ENCODE measurements at regions not wholly inside any gene's neighbourhood (a gene's known extent, or its start where the extent isn't known, plus 50 kb on each side); places are given as distances from the start of the nearest gene placed in this dataset.
"Not testable (repeated sequence)": the region's sequence is repeated elsewhere in the genome, so short reads cannot be mapped to it uniquely, and the experiment has no call there.

- Mint-ChIP-seq H3K9me3 (ENCODE audit: unreplicated experiment) (no peaks in the 10 kb centered on the region), H3K27ac (ENCODE audit: unreplicated experiment) (no peak overlapping the region), H3K36me3 (ENCODE audit: unreplicated experiment) (no peaks in the 10 kb centered on the region), H3K4me3 (ENCODE audit: unreplicated experiment) (no peak overlapping the region), H3K27me3 (ENCODE audit: unreplicated experiment) (no peaks in the 10 kb centered on the region), H3K4me1 (ENCODE audit: low read depth, unreplicated experiment) (peaks cover 2% of the 10 kb centered on the region)
- DNase-seq = no peak
- TF ChIP-seq CTCF (IDR thresholded peaks at IDR 0.05; ENCODE audit: partially characterized antibody, unreplicated experiment) = no peak
Observed at GRCh38 chr10:61047788-61048560, 104.0 kb upstream of the RHOBTB1 start.

- no peaks in the 10 kb centered on the region for H3K9me3 Mint-ChIP-seq (ENCODE audit: unreplicated experiment)
- H3K27me3 Mint-ChIP-seq (ENCODE audit: unreplicated experiment) = no peaks in the 10 kb centered on the region
- TF ChIP-seq CTCF (IDR thresholded peaks at IDR 0.05; ENCODE audit: partially characterized antibody, unreplicated experiment) = no peak
- H3K4me3 Mint-ChIP-seq (ENCODE audit: unreplicated experiment) = no peak overlapping the region
- no peak for DNase-seq
- no peak overlapping the region for H3K27ac Mint-ChIP-seq (ENCODE audit: unreplicated experiment)
- H3K4me1 Mint-ChIP-seq (ENCODE audit: low read depth, unreplicated experiment) = peaks cover 2% of the 10 kb centered on the region
- H3K36me3 Mint-ChIP-seq (ENCODE audit: unreplicated experiment) = no peaks in the 10 kb centered on the region
Observed at GRCh38 chr10:61047081-61047480, 103.1 kb upstream of the RHOBTB1 start.

- H3K4me1 Mint-ChIP-seq (ENCODE audit: low read depth, unreplicated experiment); H3K36me3 Mint-ChIP-seq (ENCODE audit: unreplicated experiment); H3K9me3 Mint-ChIP-seq (ENCODE audit: unreplicated experiment); DNase-seq; H3K27ac Mint-ChIP-seq (ENCODE audit: unreplicated experiment); H3K4me3 Mint-ChIP-seq (ENCODE audit: unreplicated experiment); H3K27me3 Mint-ChIP-seq (ENCODE audit: unreplicated experiment): not testable (repeated sequence)
Observed at GRCh38 chr10:61045480-61045879, 101.5 kb upstream of the RHOBTB1 start.

- H3K9me3 Mint-ChIP-seq (ENCODE audit: unreplicated experiment) = peaks cover 2% of the 10 kb centered on the region
- H3K4me3 Mint-ChIP-seq (ENCODE audit: unreplicated experiment) = no peak overlapping the region
- peaks cover 2% of the 10 kb centered on the region for H3K4me1 Mint-ChIP-seq (ENCODE audit: low read depth, unreplicated experiment)
- no peak for TF ChIP-seq CTCF (IDR thresholded peaks at IDR 0.05; ENCODE audit: partially characterized antibody, unreplicated experiment)
- no peaks in the 10 kb centered on the region for H3K36me3 Mint-ChIP-seq (ENCODE audit: unreplicated experiment)
- no peak for DNase-seq
- no peaks in the 10 kb centered on the region for H3K27me3 Mint-ChIP-seq (ENCODE audit: unreplicated experiment)
- no peak overlapping the region for H3K27ac Mint-ChIP-seq (ENCODE audit: unreplicated experiment)
Observed at GRCh38 chr10:61042533-61042932, 98.5 kb upstream of the RHOBTB1 start.

GRCh38 chr10:61040399-61041016 is 96.5 kb upstream of the RHOBTB1 start:
- H3K4me3 Mint-ChIP-seq (ENCODE audit: unreplicated experiment) = no peak overlapping the region
- H3K36me3 Mint-ChIP-seq (ENCODE audit: unreplicated experiment) = no peaks in the 10 kb centered on the region
- no peaks in the 10 kb centered on the region for H3K4me1 Mint-ChIP-seq (ENCODE audit: low read depth, unreplicated experiment)
- peaks cover 2% of the 10 kb centered on the region for H3K9me3 Mint-ChIP-seq (ENCODE audit: unreplicated experiment)
- TF ChIP-seq CTCF (IDR thresholded peaks at IDR 0.05; ENCODE audit: partially characterized antibody, unreplicated experiment) = no peak
- H3K27me3 Mint-ChIP-seq (ENCODE audit: unreplicated experiment) = no peaks in the 10 kb centered on the region
- no peak for DNase-seq
- no peak overlapping the region for H3K27ac Mint-ChIP-seq (ENCODE audit: unreplicated experiment)
